Glutamatergic neuron (in vitro differentiated cells): ENCODE measurements at regions not wholly inside any gene's neighbourhood (a gene's known extent, or its start where the extent isn't known, plus 50 kb on each side); places are given as distances from the start of the nearest gene placed in this dataset.

Experiments
- DNase-seq: peaks from one replicate; pipeline ENCODE4 v3.0.0; 2022
- H3K27ac Mint-ChIP-seq: one replicate; pipeline ENCODE4 v1.8.0; 2020; ENCODE audit warnings: mild to moderate bottlenecking, mixed read lengths, inconsistent platforms; ENCODE audit not compliant: unreplicated experiment
- H3K27me3 Mint-ChIP-seq: one replicate; pipeline ENCODE4 v1.8.0; 2020; ENCODE audit warnings: mild to moderate bottlenecking, moderate library complexity, mixed read lengths, inconsistent platforms; ENCODE audit not compliant: unreplicated experiment
- H3K36me3 Mint-ChIP-seq: one replicate; pipeline ENCODE4 v1.8.0; 2020; ENCODE audit warnings: mild to moderate bottlenecking, mixed read lengths, inconsistent platforms; ENCODE audit not compliant: unreplicated experiment
- H3K4me1 Mint-ChIP-seq: one replicate; pipeline ENCODE4 v1.8.0; 2020; ENCODE audit warnings: mild to moderate bottlenecking, low read depth, mixed read lengths, inconsistent platforms; ENCODE audit not compliant: unreplicated experiment
- H3K4me3 Mint-ChIP-seq: one replicate; pipeline ENCODE4 v1.8.0; 2020; ENCODE audit warnings: mild to moderate bottlenecking, mixed read lengths, inconsistent platforms; ENCODE audit not compliant: unreplicated experiment
- H3K9me3 Mint-ChIP-seq: one replicate; pipeline ENCODE4 v1.8.0; 2020; ENCODE audit warnings: mild to moderate bottlenecking, moderate library complexity, mixed read lengths, inconsistent platforms; ENCODE audit not compliant: unreplicated experiment
- TF ChIP-seq, protein P1 (sequence below): fragments of 200-600 bp; sonication (generic); IDR thresholded peaks from one replicate; pipeline ENCODE4 v1.5.0; 2021; ENCODE audit not compliant: partially characterized antibody, unreplicated experiment

DNA sequence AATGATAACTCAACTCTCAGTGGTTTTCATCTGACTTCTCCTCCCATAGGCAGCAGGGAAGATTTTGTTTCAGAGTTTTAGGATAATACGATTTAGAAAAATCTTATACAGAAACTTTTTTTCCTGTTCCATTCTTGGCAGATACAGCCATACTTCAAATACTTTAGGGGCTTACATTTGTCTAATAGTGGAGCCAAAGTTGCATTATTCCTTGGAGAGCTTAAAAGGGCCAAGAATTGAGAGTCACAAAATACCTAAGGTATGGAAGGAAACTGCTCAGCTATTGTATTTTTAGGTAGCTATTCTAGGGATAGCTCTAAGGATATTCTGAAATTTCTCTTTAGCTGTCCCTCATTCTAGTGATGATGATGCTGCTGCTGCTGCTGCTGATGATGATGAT lies 132.9 kb upstream of the PTCHD1 start:
- no peaks in the 10 kb centered on the region for H3K4me1 Mint-ChIP-seq
- DNase-seq, result no peak
- TF ChIP-seq, protein P1, sequence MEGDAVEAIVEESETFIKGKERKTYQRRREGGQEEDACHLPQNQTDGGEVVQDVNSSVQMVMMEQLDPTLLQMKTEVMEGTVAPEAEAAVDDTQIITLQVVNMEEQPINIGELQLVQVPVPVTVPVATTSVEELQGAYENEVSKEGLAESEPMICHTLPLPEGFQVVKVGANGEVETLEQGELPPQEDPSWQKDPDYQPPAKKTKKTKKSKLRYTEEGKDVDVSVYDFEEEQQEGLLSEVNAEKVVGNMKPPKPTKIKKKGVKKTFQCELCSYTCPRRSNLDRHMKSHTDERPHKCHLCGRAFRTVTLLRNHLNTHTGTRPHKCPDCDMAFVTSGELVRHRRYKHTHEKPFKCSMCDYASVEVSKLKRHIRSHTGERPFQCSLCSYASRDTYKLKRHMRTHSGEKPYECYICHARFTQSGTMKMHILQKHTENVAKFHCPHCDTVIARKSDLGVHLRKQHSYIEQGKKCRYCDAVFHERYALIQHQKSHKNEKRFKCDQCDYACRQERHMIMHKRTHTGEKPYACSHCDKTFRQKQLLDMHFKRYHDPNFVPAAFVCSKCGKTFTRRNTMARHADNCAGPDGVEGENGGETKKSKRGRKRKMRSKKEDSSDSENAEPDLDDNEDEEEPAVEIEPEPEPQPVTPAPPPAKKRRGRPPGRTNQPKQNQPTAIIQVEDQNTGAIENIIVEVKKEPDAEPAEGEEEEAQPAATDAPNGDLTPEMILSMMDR, result no peak
- H3K4me3 Mint-ChIP-seq, result no peak overlapping the region
- H3K9me3 Mint-ChIP-seq, result no peaks in the 10 kb centered on the region
- H3K27me3 Mint-ChIP-seq, result no peaks in the 10 kb centered on the region
- H3K27ac Mint-ChIP-seq, result no peak overlapping the region
- H3K36me3 Mint-ChIP-seq, result no peaks in the 10 kb centered on the region

DNA sequence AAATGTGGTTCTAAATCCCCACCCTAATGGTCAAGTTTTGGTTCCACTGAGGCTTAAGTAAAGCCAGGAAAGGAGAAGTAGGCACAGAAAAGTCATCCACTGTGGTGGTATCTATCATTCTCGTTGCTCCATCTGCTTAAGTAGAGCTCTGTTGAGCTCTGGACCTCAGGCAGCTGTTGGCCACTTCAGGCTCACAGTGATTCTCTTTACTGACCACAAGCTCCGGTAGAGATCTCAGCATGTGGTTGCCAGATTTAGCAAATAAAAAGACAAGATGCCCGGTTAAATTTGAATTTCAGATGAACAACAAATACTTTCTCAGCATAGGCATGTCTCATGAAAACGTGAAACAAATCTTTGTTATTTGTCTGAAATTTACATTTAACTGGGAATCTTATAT lies 132.3 kb upstream of the PTCHD1 start:
- H3K4me1 Mint-ChIP-seq, result no peaks in the 10 kb centered on the region

DNA sequence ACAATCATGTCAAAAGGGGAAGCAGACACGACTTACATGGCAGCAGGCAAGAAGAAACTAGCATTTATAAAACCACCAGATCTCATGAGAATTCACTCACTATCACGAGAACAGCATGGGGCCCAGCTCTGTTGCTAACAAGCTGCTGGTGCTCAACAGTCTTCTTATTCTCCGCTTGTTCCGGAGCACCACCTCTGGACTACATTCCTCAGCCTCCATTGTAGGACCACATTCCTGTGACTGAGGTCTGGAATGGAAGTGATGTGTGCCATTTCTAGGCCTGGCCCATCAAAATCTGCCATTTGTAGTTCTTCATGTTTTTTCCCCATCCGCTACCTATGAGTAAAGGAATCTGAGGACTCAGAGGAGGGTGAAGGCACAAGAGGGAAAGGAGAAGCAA lies 111.5 kb upstream of the PTCHD1 start:
- H3K27ac Mint-ChIP-seq, result no peak overlapping the region
- no peaks in the 10 kb centered on the region for H3K4me1 Mint-ChIP-seq
- DNase-seq, result no peak
- no peaks in the 10 kb centered on the region for H3K27me3 Mint-ChIP-seq
- peaks cover 2% of the 10 kb centered on the region for H3K9me3 Mint-ChIP-seq
- TF ChIP-seq, protein P1, result no peak
- no peaks in the 10 kb centered on the region for H3K36me3 Mint-ChIP-seq
- no peak overlapping the region for H3K4me3 Mint-ChIP-seq

More for the DNA sequence above, 132.3 kb upstream of the PTCHD1 start:
- H3K36me3 Mint-ChIP-seq, result no peaks in the 10 kb centered on the region
- no peak overlapping the region for H3K4me3 Mint-ChIP-seq
- DNase-seq, result no peak
- TF ChIP-seq, protein P1, result no peak
- no peaks in the 10 kb centered on the region for H3K27me3 Mint-ChIP-seq
- no peak overlapping the region for H3K27ac Mint-ChIP-seq
- H3K9me3 Mint-ChIP-seq, result no peaks in the 10 kb centered on the region

DNA sequence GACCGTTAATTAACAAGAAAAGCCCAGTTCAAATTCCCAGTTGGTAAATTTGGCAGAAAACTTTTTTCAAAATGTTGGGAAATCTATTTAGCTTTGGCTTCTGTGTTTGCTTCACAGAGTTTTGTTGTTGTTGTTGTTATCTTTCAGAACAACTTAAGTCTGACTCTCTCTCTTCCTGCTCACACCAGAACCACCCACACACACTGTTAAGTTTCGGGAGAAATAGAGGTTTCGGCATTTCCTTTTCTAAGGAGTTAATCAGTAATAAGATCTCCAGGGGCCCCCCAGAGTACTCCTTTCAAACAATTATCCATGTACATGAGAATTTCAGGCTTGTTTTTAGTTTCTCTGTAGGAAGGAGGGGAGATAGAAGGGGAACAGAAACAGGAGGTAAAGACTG lies 106.2 kb upstream of the PTCHD1 start:
- Mint-ChIP-seq H3K27me3 (no peaks in the 10 kb centered on the region), H3K36me3 (no peaks in the 10 kb centered on the region), H3K9me3 (peaks cover 2% of the 10 kb centered on the region), H3K27ac (no peak overlapping the region), H3K4me3 (no peak overlapping the region), H3K4me1 (no peaks in the 10 kb centered on the region)
- no peak for DNase-seq
- TF ChIP-seq, protein P1, result no peak

DNA sequence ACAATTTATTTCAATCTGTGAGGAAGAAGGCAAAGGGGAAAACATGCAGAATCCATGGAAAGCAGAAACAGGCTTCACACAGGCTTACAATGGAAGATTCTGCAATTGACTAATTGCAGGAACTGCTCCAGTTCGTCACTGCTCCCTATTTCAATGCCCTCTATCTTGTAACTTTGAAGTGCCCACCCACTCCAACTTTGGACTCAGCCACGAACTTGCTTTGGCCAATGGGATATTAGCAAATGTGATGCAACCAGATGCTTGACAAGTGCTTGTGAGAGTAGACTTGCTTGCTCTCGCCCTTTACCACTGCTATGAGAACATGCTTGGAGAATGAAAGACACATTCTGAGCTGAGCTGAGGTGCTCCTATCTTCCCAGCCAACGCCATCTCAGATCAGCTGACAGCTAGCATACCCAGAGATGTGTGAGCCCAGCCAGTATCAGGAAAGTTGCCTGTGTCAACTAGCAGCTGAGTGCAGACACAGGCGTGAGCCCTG lies 105.7 kb upstream of the PTCHD1 start:
- Mint-ChIP-seq H3K4me1 (no peaks in the 10 kb centered on the region), H3K27ac (no peak overlapping the region), H3K4me3 (no peak overlapping the region), H3K36me3 (no peaks in the 10 kb centered on the region), H3K9me3 (peaks cover 2% of the 10 kb centered on the region), H3K27me3 (no peaks in the 10 kb centered on the region)
- DNase-seq, result no peak
- TF ChIP-seq, protein P1, result no peak
